ENCODE measurements at regions not wholly inside any gene's neighbourhood (a gene's known extent, or its start where the extent isn't known, plus 50 kb on each side); places are given as distances from the start of the nearest gene placed in this dataset.

GRCh38 chr9:17018540-17019196 lies 116.2 kb upstream of the CNTLN start:
- TF ChIP-seq CTCF (IDR thresholded peaks at IDR 0.05) (no peak), POLR2A (IDR thresholded peaks at IDR 0.05) (no peak), EP300 (IDR thresholded peaks at IDR 0.05) (no peak)
